HL-60 (cell line): ENCODE measurements at regions not wholly inside any gene's neighbourhood (a gene's known extent, or its start where the extent isn't known, plus 50 kb on each side); places are given as distances from the start of the nearest gene placed in this dataset.
A peak's percentile ranks its signal among the peaks of the same experiment; 100 is the strongest.

Experiments used
- DNase-seq, 2 experiments: peaks; one replicate each; pipeline ENCODE4 v3.0.0-alpha.2; 2010 to 2020; ENCODE audit warnings: low read depth in 1 of 2, low spot score in 1 of 2
- H3K27ac ChIP-seq: fragments of 250-450 bp; sonication (Bioruptor Pico); replicated peaks from 2 replicates; pipeline ENCODE4 v1.5.1; 2020; ENCODE audit warnings: mild to moderate bottlenecking, moderate library complexity
- H3K27me3 ChIP-seq: fragments of 250-450 bp; sonication (Bioruptor Pico); 2 replicates; pipeline ENCODE4 v1.5.1; 2021; ENCODE audit warnings: mild to moderate bottlenecking, moderate library complexity; ENCODE audit not compliant: insufficient read depth, poor library complexity, severe bottlenecking
- H3K4me3 ChIP-seq: replicated peaks from 2 replicates; pipeline ENCODE4 v1.5.1; 2011; ENCODE audit warnings: mild to moderate bottlenecking, control low read depth, low read length; ENCODE audit not compliant: insufficient read depth
- CTCF ChIP-seq: IDR thresholded peaks from one replicate; pipeline ENCODE4 v1.5.1; 2011; ENCODE audit warnings: low read length, control low read depth, inconsistent platforms; ENCODE audit not compliant: insufficient read depth
- GABPA ChIP-seq: IDR thresholded peaks from 2 replicates; pipeline ENCODE4 v1.6.1; 2012; ENCODE audit warnings: low read depth
- POLR2AphosphoS5 ChIP-seq: IDR thresholded peaks from 2 replicates; pipeline ENCODE4 v1.6.1; 2012; ENCODE audit warnings: low read depth
- REST ChIP-seq: IDR thresholded peaks from 2 replicates; pipeline ENCODE4 v1.6.1; 2012; ENCODE audit warnings: low read depth; ENCODE audit not compliant: insufficient replicate concordance
- SPI1 ChIP-seq: IDR thresholded peaks from 2 replicates; pipeline ENCODE4 v1.6.1; 2012; ENCODE audit warnings: low read depth, mild to moderate bottlenecking, borderline replicate concordance

- Histone ChIP-seq H3K27ac (no peak overlapping the region), H3K27me3 (no peaks in the 10 kb centered on the region), H3K4me3 (no peak overlapping the region)
- TF ChIP-seq GABPA (no peak), CTCF (peak; percentile 18)
- DNase-seq, result peak; percentile 58 to 78
Measured at GRCh38 chr6:26175428-26176181, 88.4 kb downstream of the HFE start.

GRCh38 chr6:26179675-26180074 is 92.4 kb downstream of the HFE start:
- no peak for TF ChIP-seq REST
- TF ChIP-seq SPI1, result no peak
- TF ChIP-seq POLR2AphosphoS5, result no peak
- TF ChIP-seq GABPA, result no peak
- no peak for TF ChIP-seq CTCF

GRCh38 chr6:26180346-26180745 is 93.1 kb downstream of the HFE start:
- TF ChIP-seq SPI1 (no peak), REST (no peak), POLR2AphosphoS5 (no peak), CTCF (no peak), GABPA (no peak)
- Histone ChIP-seq H3K27me3 (no peaks in the 10 kb centered on the region), H3K4me3 (no peak overlapping the region), H3K27ac (no peak overlapping the region)
- no peak for DNase-seq

More at GRCh38 chr6:26179675-26180074, 92.4 kb downstream of the HFE start:
- H3K4me3 ChIP-seq, result no peak overlapping the region
- no peak for DNase-seq
- H3K27me3 ChIP-seq, result no peaks in the 10 kb centered on the region
- no peak overlapping the region for H3K27ac ChIP-seq

GRCh38 chr6:26183237-26183580 is 96.0 kb downstream of the HFE start:
- no peak for DNase-seq
- no peaks in the 10 kb centered on the region for H3K27me3 ChIP-seq
- no peak for TF ChIP-seq REST
- no peak for TF ChIP-seq SPI1
- TF ChIP-seq POLR2AphosphoS5, result no peak
- TF ChIP-seq CTCF, result no peak
- TF ChIP-seq GABPA, result no peak
- no peak overlapping the region for H3K4me3 ChIP-seq
- peak overlapping the region; percentile 37 for H3K27ac ChIP-seq
